DMS153 (cell line): ENCODE measurements at regions not wholly inside any gene's neighbourhood (a gene's known extent, or its start where the extent isn't known, plus 50 kb on each side); places are given as distances from the start of the nearest gene placed in this dataset.

Experiments
- DNase-seq: peaks from one replicate; lab custom pipeline; 2025; lab: John Stamatoyannopoulos, UW

DNA sequence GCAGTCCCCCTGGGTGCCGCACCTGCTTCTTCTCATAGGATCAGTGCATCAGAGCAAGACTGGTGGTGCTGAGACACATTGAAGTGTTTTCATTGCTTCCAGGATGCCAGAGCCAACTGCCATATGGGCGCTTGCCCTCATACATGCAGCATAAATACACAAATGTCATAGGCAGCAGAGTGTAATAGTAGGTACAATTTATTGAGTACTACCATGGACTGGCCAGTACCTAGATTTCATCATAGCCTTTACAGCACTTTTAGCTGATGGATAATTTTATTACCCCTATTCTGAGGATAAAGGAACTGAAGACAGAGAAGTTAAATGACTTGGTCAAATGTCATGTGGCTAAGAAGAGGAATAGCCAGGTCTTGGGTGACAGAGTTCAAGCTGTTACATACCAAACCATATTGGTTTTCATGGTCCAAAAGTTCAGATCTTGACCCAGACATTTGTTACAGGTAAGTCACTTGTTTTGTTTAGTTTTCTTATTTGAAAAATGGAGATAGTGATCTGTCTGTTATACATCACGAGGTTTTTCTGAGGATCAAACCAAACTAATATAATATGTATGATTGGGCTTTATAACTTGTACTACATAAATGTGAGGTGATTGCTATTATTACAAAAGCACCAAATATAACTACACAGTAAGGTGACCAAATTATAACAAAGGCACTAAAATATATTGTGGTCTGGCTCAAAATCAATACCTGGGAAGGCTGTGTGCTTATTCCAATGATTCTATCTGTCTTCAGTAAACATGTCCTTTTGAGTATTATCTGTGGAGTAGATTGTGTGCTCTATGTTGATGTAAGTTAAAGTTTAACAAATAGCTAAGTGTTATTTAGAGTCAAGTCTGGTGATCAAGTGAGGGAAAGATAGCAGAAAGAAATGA lies 151.9 kb upstream of the CYRIA start:
- no peak for DNase-seq

DNA sequence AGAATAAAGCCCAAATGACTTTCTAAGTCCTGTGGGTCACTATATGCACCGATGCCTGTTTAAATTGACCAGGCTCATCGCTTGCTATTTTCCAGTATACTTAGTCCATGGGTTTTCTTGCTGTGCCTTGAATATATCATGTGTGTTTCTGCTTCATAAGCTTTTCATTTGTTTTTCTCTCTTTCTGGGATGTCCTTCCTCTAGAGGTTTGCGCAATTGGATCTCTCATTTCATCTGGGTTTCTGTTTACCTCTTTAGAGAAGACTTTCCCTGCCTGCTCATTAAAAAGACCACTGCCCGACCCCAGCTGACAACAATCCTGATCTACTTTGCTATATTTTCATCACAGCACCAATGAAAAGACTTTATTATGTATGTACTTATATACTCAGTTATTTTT lies 150.9 kb upstream of the CYRIA start:
- DNase-seq = no peak

DNA sequence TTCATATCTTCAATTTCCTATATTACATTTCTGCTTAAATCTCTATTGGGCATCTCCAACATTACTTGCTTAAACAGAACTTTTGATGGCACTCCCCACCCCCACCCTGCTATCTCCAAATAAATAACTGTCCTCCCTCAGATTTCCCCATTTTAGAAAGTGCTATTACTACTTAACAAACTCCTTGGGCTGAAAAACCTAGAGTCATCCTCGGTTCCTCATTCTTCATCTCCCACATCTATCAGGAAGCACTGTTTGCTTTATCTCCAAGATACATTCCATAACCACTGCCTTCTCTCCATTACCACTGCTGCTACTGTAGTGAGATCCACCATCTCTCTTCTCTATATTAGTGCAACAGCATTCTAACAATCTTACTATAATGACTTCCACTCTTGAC lies 150.4 kb upstream of the CYRIA start:
- no peak for DNase-seq

DNA sequence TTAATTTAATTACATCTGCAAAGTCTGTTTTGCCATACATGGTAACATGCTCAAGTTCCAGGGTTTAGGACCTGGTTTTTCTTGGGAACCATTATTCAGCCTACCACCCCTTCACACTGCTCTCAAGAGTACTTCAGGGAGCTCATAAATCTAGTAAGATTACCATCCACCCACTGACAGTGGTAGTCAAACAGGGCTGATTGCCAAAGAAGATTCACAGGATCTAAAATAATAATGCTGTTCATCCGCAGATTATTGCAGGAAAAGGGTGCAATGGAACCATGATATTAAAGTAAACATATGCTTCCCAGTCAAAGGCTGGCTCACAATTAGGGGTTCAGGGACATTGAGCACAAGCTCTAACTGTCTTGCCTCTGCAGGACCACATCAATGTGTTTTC lies 148.0 kb upstream of the CYRIA start:
- DNase-seq = no peak

DNA sequence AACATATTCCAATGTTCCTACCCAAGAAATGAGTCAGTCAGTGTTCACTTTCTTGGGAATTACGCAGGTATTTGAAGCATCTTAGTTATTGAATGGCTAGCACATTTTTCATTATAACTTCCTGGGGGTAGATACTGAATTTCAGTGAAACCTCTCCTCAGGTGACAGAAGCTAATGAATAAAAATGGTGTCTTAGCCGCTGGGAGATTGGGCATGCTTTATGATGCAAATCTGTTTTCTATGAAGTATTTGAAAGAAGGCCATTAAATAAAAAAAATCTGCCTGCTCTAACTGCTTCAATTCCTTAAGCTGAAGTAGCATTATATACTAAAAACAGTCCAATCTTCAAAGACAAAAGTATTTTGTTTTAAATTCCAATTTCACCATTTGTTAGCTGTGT lies 132.8 kb upstream of the CYRIA start:
- DNase-seq = no peak

DNA sequence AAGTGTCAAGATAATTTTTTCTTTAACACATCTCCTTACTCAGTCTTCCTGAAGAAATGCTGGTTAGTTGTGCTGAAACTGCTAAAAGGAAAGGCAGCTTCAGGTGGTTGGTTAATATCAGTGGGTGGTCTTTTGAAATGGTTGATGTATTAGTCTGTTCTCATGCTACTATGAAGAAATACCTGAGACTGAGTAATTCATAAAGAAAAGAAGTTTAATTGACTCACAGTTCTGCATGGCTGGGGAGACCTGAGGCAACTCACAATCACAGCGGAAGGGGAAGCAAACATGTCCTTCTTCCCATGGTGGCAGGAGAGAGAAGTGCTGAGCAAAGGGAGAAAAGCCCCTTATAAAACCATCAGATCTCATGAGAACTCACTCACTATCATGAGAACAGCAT lies 125.9 kb upstream of the CYRIA start:
- DNase-seq = no peak

DNA sequence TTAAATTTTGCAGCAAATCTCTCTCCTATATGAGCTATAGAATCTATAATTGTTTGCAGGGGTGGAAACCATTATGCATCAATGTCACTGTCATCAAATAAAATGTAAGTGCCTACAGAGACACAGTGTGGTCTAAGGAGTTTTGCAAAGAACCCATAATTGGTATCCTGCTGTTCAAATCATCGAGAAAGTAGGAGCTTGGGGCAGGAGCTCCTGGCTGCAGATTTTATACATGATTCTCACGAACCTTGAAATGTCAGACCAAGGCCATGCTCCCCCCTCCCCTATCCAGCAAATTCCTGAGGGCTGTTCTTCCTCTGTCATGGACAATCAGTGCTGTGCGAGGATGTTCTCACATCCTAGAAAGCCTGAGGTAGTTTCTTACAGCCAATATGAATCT lies 119.5 kb upstream of the CYRIA start:
- DNase-seq = no peak

DNA sequence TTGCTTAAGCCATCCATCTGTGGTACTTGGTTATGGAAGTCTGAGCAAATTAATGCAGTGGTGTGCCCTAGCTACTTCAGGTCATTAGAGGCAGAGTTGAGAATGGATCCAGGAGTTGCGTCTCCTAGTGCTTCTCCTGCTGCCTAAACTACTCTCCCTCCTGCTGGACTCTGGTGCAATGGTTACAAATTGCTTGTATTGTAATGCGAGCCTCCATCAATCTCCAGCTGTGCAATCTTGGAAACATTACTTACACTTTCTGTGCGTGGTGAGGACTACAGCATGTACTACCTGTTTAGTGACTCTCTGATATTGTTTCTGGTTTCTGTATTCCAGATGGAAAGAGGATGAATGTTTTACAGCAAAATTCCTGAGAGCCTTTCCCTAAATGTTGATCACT lies 119.0 kb upstream of the CYRIA start:
- DNase-seq = no peak

DNA sequence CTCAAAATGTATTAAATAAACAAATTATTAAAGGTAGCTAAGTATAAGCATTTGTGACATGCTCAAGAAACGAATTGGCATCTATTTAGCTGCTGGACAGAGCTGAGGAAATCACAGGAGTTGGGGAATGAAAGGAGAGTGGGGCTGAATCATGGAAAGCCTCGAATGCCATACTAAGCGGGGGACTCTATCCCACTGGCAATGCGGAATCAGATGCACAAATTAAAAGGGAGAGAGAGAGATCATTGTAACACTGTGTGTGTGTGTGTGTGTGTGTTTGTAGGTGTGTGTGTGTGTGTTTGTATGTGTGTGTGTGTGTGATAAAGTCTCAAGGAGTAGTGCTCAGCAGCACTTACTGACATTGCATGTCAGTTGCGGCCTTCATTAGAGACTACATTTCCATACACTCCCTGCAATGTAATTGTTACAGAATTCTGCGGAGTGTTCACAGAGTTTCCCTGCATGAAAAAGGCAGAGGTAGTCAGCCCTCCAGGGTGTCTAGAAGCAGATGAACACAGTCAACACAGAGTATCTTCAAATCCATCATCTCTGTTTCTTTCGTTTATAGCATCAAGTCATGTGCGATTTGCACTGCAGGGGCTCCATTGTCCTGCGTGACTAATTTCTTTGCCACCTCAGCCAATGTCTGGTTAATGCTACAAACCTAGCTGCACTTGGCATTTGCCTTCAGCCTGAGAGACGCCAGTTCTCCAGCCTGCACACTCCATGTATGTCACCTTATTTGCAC lies 111.7 kb upstream of the CYRIA start:
- no peak for DNase-seq

DNA sequence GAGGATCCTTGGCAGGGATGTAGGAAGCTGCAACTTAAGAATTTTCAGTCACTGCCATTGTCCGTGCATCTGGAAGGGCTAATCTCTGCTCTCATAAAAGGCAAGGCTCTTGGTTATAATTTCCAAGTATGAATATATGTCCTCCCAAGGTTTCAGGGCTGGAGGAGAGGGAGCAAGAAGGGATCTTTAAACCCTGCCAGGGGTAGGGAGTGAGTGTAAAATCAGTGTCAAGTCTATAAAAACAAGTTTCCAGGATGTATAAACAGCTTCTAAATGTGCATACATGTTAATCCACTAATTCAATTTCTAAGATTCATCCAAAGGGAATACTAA lies 110.2 kb upstream of the CYRIA start:
- DNase-seq = no peak

DNA sequence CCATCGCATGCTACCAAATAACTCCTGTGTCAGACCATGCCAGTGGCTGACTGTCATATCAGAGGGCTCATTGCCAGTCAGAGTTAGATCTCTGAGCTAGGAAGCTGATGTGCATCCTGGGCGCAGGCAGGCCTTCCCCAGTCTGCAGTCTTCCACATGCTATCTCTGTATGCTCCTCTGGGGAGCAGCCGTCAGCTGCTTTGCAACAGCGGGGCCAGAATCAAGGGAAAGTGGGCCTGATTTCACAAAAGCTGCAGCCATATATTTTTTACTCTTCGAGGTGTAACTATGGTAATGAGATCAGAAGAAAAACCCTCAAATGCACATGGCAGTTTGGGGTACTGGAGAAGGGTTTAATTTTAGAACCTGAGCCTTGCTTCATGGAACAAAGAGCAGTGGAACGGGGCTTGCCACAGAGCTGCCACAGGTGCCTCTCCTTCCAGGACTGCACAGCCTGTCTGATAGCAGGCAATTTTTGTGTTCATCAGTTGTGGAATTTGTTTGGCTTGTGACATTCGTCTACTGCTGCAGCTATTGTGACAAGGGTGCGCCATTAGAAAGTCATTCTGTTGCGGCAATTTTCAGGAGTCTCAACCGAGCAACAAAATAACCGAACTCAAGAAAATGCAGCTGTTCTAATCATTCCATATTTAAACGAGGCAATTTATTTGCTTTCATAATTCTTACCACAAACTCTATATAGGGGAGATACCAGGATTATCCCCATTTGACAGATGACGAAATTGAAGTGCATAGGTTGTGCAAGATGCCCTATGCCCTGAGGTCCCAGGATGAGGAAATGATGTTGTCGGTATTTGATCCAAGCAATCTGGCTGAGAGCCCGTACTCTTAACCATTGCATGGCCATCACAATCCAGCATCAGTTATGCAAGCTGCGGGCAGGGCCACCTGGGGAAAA lies 109.6 kb upstream of the CYRIA start:
- peak; percentile 5 for DNase-seq

DNA sequence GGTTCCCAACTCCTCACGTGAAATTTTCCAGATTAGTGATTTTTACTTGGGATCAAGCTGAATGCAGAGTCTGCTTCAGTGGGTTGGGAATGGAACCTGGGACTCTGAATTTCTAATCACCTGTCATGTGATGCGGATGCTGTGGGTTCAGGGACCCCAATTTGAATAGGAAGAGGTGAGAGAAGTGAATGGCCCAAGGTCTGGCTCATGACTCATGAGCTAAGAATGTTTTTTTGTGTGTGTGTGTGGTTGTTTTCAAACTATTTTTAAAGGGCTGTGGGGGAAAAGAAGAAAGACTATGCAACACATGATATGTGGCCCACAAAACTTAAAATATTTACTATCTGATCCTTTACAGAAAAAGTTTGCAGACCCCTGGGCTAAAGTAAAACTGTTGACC lies 108.5 kb upstream of the CYRIA start:
- DNase-seq = no peak

DNA sequence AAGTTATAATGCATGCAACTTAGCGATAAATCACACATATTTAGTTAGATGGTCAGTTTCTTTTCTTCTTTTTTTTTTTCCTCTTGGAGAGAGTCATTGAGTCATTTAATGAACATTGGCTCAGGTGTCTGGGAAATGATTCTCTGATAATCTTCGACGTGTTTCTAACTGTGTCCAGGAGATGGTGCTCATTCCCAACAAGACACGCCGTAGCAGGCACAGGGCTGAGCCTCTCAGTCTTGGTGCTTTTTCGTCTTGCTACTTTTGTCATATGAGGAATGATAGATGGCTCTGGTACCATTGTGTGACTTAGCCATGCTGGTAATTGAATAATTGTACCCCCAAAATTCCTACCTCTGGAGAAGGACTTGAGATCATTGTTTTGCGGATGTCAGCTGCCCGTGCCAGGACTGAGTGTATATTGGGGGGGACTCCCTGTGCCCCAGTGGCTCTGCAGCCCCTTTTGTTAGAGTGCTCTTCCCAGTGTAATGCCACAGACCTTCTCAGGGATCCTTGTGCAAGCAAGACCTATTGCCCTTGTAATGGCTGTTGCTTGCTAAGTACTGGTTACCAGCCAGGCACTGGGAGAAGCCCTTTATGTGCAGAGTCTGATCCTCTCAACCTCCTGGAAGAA lies 107.6 kb upstream of the CYRIA start:
- peak; percentile 43 for DNase-seq

DNA sequence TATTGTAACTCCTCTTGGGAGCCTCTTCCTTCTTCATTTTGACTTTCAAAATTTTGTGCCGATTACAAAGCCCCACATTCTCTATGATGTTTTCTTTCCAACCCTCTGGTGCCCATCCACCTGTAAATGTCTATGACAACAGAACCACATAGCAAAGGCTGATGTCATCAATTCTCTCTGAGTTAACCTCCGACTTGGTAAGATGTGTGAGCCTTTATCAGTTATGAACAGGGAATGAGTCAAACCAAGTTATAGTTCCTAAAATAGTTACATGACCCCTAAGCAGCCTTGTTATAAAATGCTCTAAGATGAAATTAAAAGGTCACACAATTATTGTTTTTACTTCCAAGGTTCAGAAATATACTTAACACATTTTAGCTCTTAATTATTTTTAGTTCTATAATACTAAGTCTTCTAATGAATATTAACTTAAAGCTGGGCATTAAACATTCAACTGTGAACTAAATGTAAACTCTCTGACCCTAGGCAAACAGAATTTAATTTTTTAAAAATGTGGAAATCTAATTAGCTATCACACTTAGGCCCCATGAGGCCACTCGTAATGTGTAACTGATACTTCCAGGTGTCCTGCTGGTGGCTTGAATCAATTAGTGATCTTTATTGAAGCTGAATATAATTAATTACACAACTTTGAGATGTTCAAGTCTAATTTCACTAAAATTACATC lies 102.3 kb upstream of the CYRIA start:
- DNase-seq = no peak

DNA sequence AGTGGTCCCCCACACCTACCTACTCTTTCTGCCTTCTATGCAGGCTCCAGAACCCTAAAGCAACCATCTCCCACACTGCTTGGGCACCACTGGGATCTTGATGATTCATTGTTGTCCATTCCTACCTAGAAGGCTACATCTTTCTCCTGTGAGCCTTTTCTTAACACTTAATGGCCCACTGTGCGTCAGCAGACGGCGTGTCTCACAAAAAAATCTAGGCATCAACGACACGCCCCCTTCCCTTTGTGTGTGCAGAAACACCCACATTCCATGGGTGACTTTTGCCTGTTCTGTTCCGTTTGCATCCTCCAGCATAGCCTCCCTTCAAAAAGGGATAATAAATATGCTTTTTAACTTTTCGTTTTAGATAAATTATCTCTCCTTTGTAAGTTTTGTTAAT lies 99.7 kb upstream of the CYRIA start:
- no peak for DNase-seq

DNA sequence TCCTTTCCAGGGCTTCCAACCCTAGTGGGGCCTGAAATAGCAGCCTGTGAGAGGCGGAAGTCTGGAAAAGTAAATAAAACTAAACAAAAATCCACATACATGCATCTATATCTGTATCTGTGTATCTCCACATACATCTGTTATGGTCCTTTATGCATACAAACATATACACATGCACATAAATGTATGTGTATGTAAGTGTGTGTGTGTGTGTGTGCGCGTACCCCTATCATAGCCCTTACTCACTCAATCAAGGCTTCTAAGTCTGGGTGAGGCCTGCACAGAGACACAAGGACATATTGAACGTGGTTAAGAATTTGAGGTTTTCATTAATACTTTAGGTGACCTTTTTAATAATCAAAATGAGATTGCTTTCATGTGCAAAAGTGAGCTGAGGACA lies 98.9 kb upstream of the CYRIA start:
- no peak for DNase-seq

DNA sequence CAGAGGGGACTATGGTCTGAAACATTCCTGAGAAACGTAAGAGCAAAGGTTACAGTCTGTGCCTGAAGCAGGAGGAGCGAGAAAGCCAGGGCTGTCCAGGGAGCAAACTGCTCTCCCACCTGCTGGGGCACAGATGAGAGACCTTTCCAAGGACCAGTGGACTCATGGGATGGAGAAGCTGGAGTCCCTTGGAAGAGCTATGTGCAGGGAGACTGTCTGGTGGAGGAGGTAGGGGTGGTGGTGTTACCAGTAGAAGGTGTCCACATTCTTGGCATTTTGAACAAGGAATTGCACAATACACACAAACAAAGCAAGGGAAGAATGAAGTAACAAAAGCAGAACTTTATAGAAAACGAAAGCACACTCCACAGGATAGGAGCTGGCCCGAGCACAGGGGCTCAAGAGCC lies 97.9 kb upstream of the CYRIA start:
- DNase-seq = no peak

DNA sequence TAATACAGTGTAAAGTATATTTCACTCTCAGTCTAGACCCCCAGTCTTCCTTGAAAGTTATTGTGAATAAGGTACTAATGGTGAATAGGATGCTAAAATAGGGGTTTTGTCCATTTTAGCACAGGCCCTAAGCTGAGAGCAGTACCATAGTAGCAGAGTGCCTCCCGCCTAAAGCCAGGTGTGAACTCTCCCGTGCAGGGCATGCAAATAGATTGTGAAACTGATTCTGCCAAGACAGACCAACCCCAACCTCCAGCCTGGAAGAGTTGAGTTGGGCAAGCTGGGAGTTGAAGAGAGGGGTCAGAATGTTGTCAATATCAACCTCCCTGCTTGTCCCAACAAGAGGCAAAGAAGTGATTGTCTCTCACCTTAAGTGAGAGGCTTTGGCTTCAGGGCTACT lies 97.4 kb upstream of the CYRIA start:
- DNase-seq = no peak

DNA sequence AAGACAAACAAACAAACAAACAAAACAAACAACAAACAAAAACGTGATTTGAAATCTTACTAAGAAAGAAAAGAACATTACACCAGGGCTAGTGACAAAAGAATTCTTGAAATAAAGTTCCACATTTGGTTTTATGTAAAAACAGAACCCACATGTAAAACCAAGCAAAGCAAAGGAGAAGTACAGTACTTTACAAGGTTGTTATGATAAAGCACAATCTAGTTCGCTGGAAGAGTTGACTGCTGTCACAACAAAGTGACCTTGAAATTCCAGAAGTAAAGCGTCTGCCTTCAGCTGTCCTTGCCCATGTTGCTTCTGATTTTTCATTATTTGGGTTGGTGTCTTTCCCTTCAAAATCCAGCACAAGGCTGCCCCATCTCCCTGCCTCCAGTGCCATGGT lies 94.8 kb upstream of the CYRIA start:
- no peak for DNase-seq

DNA sequence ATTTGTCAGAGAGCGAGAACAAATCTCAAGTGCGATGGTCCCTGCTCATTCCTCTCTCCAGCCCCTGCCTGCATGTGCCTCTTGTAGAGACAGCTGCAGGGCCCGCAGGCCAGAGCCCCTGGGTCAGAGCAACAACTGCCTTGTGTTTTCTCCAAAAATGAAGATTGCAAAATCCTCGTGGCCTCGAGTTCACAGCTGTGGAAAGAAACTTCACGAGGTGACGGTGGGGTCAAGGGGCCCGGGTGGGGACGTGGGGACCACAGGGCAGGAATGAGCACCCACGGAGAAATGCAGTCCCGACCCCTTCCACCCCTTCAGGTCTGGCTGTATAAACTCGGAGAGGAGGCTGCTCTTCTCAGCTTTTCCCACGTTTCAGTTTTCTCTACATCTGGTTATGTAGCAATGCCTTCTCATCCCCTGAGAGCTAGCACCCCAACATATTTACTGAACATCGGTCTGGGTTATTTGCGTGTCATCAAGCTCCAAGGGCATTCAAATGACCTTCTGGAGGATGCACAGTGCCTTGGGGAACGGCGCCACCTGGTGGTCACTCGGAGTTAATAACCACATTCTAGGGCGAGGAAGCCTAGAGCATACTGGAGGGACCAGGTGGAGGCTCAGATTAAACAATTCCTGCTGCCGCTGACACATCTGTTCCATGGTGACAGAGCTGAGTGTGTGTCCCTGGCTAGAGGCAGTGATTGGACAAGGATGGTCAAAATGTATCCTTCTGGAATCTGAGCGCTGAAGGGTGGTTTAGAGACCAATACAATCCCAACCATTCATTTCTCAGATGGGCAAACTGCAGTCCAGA lies 91.4 kb upstream of the CYRIA start:
- DNase-seq = peak; percentile 67

DNA sequence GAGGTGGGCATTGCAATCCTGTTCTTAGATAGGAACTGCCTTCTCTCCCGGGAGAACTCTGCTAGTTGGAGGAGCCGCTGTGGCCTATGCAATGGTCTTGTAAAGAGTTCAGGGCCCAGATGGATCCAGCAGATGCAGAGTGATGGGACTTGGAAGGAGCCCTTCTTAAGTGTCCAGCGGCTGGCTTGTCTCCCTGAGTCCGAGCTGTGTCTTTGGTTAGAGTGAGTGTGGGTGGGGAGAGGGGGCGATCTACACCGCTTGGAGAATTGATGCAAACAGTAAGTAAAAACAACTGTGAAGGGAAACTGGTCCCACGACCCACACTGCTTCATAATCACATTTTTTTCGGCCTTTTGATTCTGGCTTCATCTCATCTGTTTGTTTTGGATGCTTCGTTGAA lies 89.8 kb upstream of the CYRIA start:
- DNase-seq = no peak
